Body of pancreas (tissue), 4 donors: ENCODE measurements at regions not wholly inside any gene's neighbourhood (a gene's known extent, or its start where the extent isn't known, plus 50 kb on each side); places are given as distances from the start of the nearest gene placed in this dataset.
A peak's percentile ranks its signal among the peaks of the same experiment; 100 is the strongest.

Source experiments
- CTCF ChIP-seq, 7 experiments: fragments of 450-650 bp in 4 of 7; fragments of 200-600 bp in 3 of 7; sonication (generic) in 3 of 7; IDR thresholded peaks; one replicate each; pipeline ENCODE4 v1.5.1; 2016 to 2019; ENCODE audit warnings: antibody characterized with exemption in 7 of 7
- POLR2A ChIP-seq, 3 donors: fragments of 450-650 bp; IDR thresholded peaks; one replicate each; pipeline ENCODE4 v1.6.1; 2016; ENCODE audit warnings: antibody characterized with exemption in 3 of 3, mild to moderate bottlenecking in 2 of 3

- TF ChIP-seq CTCF (IDR thresholded peaks at IDR 0.05) (peak in 1 of 7 experiments; percentile 4), POLR2A (IDR thresholded peaks at IDR 0.05) (no peak)
Measured at GRCh38 chr17:54666559-54666958, 234.1 kb upstream of the TOM1L1 start.
